Esophagus (tissue), 2 donors: ENCODE measurements at regions not wholly inside any gene's neighbourhood (a gene's known extent, or its start where the extent isn't known, plus 50 kb on each side); places are given as distances from the start of the nearest gene placed in this dataset.

ENCODE experiments used
- H3K27ac ChIP-seq, 2 donors: one replicate each; pipeline ENCODE4 v1.5.1; 2013; ENCODE audit warnings: low read depth in 2 of 2, mild to moderate bottlenecking in 2 of 2, inconsistent platforms in 1 of 2, low read length in 1 of 2, moderate library complexity in 1 of 2
- H3K27me3 ChIP-seq, 2 donors: one replicate each; pipeline ENCODE4 v1.6.1; 2013; ENCODE audit warnings: low read length in 2 of 2, control low read depth in 1 of 2, mild to moderate bottlenecking in 1 of 2; ENCODE audit not compliant: insufficient read depth in 2 of 2, control insufficient read depth in 1 of 2
- H3K36me3 ChIP-seq, 2 donors: one replicate each; pipeline ENCODE4 v1.6.1; 2013; ENCODE audit warnings: low read length in 1 of 2; ENCODE audit not compliant: control insufficient read depth in 2 of 2, insufficient read depth in 2 of 2
- H3K4me1 ChIP-seq, 2 donors: one replicate each; pipeline ENCODE4 v1.6.1; 2013; ENCODE audit warnings: low read length in 1 of 2; ENCODE audit not compliant: control insufficient read depth in 2 of 2, insufficient read depth in 2 of 2
- H3K4me3 ChIP-seq, 2 donors: one replicate each; pipeline ENCODE4 v1.5.1; 2013; ENCODE audit warnings: low read length in 2 of 2, mild to moderate bottlenecking in 2 of 2, low read depth in 1 of 2, moderate library complexity in 1 of 2
- H3K9me3 ChIP-seq, 2 donors: one replicate each; pipeline ENCODE4 v1.6.1; 2013; ENCODE audit warnings: mild to moderate bottlenecking in 2 of 2, low read depth in 1 of 2, low read length in 1 of 2, moderate library complexity in 1 of 2; ENCODE audit not compliant: control insufficient read depth in 2 of 2, insufficient read depth in 1 of 2
- WGBS, 2 donors: extraction: QIAGEN DNeasy Blood & Tissue Kit; methylation state at CpG; one replicate each; pipeline ENCODE4 v1.1.7; 2013; 5-methylcytosine and 5-hydroxymethylcytosine counted together
- donor health status: healthy with polysubstance abuse.
- donor health status: Bipolar disorder and iron deficiency.

DNA sequence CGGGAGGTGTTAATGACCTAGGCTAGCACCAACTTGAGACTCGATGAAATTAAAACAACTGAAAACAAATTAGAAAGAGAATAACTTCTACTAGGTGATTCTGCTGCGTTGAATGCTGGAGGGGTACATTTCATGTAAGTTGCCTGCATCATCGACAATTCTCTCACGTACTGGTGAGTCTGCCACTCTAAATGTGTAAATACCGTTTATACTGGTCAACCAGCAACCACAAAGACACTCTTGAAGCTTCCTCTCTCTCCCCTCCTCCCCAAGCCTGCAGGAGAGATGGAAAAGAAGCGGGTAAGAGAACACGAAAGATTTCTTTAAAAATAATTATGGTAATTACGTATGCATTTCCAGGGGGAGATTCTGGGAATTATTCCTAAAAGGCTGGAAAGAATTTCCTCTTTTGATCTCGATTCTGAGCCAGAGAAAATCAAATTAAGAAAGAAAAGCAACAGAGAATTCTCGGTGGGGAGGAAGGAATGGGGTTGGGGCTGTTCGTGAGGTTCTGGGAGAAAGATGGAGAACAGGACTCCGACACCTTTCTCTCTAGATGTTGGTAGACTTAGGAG, 68.6 kb upstream of the MRTFB start:
- Histone ChIP-seq H3K4me1 (peaks cover 0 to 12% of the 10 kb centered on the region in 2 donors), H3K4me3 (no peak overlapping the region), H3K36me3 (no peaks in the 10 kb centered on the region), H3K9me3 (no peaks in the 10 kb centered on the region), H3K27me3 (no peaks in the 10 kb centered on the region), H3K27ac (no peak overlapping the region)
- WGBS, 2 donors = 51 to 59% methylated on average over 13 of the region's 13 CpGs

DNA sequence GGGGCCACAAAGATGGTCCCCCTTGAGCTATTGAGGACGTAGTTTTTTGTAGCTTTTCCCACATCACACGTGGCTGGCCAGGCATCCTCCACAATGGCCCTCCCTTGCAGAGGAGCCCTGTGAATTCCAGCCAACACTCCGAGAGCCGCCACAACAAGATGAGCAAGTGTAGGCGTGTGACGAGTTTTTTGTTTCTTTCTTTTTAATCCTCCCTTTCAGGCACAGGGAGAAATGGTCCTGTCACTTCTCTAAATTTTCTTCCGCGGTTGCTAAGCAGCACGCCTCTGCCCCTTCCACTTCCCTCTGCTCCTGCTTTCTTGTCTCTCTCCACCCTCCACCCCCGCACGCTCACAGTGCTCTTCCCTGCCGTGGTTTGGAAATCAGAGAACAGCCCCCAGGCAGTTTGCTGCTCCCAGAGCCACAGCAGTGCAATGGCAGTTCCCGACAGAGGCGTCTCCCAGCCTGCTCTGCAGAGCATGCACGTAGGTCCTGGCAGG, 68.0 kb upstream of the MRTFB start:
- peak overlapping the region; percentile 36 to 63 for H3K27ac ChIP-seq

DNA sequence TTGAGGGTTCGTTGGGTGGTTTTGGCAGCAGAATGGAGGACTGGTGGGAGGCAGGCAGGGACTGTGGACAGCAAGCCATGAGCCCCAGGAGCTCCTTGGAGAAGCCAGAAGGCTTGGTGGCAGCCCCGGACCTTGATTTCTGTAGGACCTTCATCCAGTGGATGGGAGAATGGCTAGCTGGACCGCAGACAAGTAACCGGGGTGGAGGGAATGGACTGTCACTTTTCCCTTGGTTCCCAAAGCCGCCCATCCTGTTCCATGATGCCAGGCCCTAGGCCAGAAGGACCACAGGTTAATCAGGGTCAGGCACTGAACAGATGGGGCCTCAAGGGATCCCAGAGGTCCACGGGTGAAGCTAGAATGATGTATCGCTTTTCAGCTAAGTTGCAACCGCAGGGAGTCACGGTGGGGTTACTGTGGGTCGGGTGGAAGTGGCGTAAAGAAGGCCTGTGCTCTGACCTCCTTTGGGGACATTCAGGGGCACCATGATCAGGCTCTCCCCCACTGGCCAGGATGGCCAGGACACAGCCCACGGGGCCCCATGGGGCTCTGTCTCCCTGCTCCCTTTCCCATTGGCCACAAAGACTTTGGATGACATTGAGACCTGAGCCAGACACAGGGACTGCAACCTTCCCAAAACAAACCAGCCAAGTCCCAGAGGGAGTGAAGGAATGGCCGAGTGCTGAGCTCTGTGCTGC, 66.9 kb upstream of the MRTFB start:
- H3K27ac ChIP-seq = peak overlapping the region; percentile 36 to 47
- no peak overlapping the region for H3K4me3 ChIP-seq
- no peaks in the 10 kb centered on the region for H3K9me3 ChIP-seq
- WGBS, 2 donors = 77 to 84% methylated on average over 13 of the region's 13 CpGs
- H3K27me3 ChIP-seq = no peaks in the 10 kb centered on the region
- H3K4me1 ChIP-seq = peaks cover 0 to 12% of the 10 kb centered on the region in 2 donors
- no peaks in the 10 kb centered on the region for H3K36me3 ChIP-seq

More for the DNA sequence above, 68.0 kb upstream of the MRTFB start:
- H3K4me3 ChIP-seq = peak overlapping the region in 1 of 2 donors; percentile 23
- H3K27me3 ChIP-seq = no peaks in the 10 kb centered on the region
- 7 to 18% methylated on average over 15 of the region's 15 CpGs for WGBS, 2 donors
- peaks cover 0 to 12% of the 10 kb centered on the region in 2 donors for H3K4me1 ChIP-seq
- H3K9me3 ChIP-seq = no peaks in the 10 kb centered on the region
- H3K36me3 ChIP-seq = no peaks in the 10 kb centered on the region

DNA sequence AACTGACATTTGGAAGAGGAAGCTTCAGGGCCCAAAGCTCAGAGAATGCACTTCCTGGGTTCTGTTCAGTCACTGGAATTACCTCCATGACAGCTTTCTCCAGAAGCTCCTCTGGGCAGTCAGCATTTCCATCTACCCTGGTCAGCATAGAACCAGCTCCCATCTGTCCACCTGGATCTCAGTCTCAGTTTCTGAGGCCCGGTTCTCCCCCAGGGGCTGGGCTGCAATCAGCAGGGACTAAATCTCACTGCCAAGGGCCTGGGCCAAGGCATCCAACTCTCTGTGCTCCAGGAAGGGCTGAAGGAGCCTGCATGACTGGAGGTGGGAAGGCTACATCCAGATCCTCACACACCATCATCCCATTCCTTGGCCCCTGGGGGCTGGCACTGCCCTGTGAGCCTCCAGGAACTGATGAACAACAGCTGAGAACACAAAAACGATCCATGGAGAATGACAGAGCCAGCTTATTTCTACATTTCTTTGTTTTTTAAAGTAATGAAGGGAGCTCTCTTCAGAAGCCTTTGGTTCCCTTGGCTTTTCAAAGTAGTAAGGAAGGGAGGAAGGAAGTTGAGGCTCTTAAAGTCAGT, 66.3 kb upstream of the MRTFB start:
- Histone ChIP-seq H3K4me3 (no peak overlapping the region), H3K4me1 (peaks cover 0 to 12% of the 10 kb centered on the region in 2 donors), H3K27ac (peak overlapping the region in 1 of 2 donors; percentile 47), H3K36me3 (no peaks in the 10 kb centered on the region), H3K27me3 (no peaks in the 10 kb centered on the region), H3K9me3 (no peaks in the 10 kb centered on the region)
- 41 to 53% methylated on average over 2 of the region's 2 CpGs for WGBS, 2 donors

DNA sequence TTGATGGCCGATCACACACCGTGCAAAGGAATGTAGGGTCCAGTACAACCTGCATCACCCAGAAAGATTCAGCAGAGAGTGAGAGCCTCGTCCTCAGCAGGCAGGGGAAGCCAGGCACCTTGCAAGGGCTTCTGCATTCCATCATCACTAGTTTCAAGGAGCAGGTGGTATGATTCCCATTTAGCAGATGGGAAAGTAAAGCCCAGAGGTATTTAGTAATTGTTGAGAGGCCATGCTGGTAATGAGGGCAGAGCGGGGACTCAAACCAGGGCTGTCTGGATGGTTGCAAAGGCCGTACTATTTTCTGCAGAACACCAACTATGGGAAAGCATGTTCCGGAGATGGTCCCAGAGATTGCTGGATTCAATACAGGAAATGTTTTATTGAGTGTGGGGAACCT, 65.8 kb upstream of the MRTFB start:
- Histone ChIP-seq H3K27ac (no peak overlapping the region), H3K36me3 (no peaks in the 10 kb centered on the region)
- 89 to 92% methylated on average over 6 of the region's 6 CpGs for WGBS, 2 donors

DNA sequence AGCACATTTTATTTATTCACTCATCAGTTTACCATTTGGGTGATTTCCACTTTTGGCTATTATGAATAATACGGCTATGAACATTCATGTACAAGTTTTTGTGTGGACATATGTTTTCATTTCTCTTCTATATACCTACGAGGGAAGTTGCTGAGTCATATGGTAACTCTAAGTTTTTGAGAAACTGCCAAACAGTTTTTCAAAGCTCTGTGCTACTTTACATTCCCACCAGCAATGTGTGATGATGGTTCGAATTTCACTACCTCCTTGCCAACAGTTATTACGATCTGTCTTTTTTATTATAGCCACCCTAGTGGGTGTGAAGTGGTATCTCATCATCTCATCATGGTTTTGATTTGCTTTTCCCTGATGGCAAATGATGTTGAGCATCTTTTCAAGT, 63.7 kb upstream of the MRTFB start:
- Histone ChIP-seq H3K4me1 (peaks cover 0 to 12% of the 10 kb centered on the region in 2 donors), H3K36me3 (no peaks in the 10 kb centered on the region), H3K9me3 (no peaks in the 10 kb centered on the region), H3K27me3 (no peaks in the 10 kb centered on the region), H3K4me3 (no peak overlapping the region), H3K27ac (no peak overlapping the region)
- 24 to 35% methylated on average over 4 of the region's 4 CpGs for WGBS, 2 donors

More for the DNA sequence above, 65.8 kb upstream of the MRTFB start:
- H3K27me3 ChIP-seq = no peaks in the 10 kb centered on the region
- H3K4me3 ChIP-seq = no peak overlapping the region
- peaks cover 0 to 12% of the 10 kb centered on the region in 2 donors for H3K4me1 ChIP-seq
- H3K9me3 ChIP-seq = no peaks in the 10 kb centered on the region

DNA sequence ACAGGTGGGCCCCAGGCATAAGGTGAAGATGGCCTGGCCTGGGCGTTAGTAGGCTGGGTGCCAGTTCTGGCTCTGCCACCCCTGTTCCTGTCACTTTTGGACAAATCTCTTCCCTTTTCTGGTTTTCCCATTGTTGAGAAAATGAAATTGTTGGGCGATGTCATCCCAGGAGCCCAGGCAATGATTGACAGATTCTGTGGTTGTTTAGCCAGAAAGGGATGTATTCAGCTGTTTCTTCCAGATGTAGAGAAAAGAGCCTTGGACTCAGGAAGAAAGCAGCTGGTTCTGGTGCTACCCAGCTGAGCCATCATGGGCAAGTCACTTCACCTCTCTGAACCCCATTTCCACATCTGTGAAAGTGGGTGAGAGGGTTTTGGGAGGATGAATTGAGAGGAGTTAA, 60.1 kb upstream of the MRTFB start:
- Histone ChIP-seq H3K9me3 (no peaks in the 10 kb centered on the region), H3K27me3 (no peaks in the 10 kb centered on the region), H3K36me3 (no peaks in the 10 kb centered on the region), H3K4me1 (no peaks in the 10 kb centered on the region), H3K27ac (no peak overlapping the region), H3K4me3 (no peak overlapping the region)
- WGBS, 2 donors = 90 to 100% methylated on average over 2 of the region's 2 CpGs

DNA sequence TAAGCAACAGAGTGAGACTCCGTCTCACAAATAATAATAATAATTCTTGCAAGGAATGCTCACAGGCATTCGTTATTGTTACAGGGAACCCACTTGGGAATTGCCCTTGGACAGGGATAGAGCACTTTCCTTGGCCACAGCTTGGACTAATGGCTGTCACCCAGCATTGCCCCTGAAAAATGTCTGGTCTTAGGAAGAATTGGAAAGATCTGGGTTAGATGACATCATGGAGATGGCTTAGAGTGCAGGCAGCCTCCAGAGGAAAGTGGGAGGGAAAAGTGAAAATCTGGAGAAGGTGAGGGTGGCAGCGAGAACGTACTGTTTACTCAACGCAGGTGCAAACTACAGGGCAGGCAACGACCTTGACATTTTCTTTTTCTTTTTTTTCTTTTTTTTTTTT, 59.3 kb upstream of the MRTFB start:
- WGBS, 2 donors = 55 to 57% methylated on average over 6 of the region's 6 CpGs

DNA sequence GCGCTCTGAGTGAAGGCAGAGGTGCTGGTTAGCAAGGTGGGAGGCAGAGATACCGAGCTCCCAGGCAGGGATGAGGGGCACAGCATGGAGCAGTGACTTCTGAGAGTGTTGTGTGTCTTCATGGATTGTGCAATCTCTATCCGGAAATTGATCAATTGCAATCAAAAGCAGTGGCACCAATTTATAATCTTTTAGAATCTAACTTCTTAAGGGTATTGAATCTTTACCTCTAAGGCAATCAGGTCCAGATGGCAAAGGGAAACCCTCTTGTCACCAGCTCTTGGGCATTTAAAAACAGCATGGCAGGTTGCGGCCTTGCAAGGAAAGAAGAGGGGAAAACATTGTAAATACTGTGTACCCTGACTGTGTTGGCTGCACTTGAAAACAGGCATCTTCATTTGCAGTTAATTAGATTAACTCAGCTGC, 58.0 kb upstream of the MRTFB start:
- 74 to 78% methylated on average over 4 of the region's 4 CpGs for WGBS, 2 donors
- Histone ChIP-seq H3K9me3 (no peaks in the 10 kb centered on the region), H3K36me3 (no peaks in the 10 kb centered on the region), H3K27me3 (no peaks in the 10 kb centered on the region), H3K27ac (peak overlapping the region; percentile 5 to 41), H3K4me3 (no peak overlapping the region), H3K4me1 (no peaks in the 10 kb centered on the region)

More for the DNA sequence above, 59.3 kb upstream of the MRTFB start:
- no peaks in the 10 kb centered on the region for H3K4me1 ChIP-seq
- no peaks in the 10 kb centered on the region for H3K36me3 ChIP-seq
- no peaks in the 10 kb centered on the region for H3K9me3 ChIP-seq
- H3K4me3 ChIP-seq = no peak overlapping the region
- H3K27me3 ChIP-seq = no peaks in the 10 kb centered on the region
- H3K27ac ChIP-seq = no peak overlapping the region
